HPDE6-E6E7 (cell line): ENCODE measurements at regions not wholly inside any gene's neighbourhood (a gene's known extent, or its start where the extent isn't known, plus 50 kb on each side); places are given as distances from the start of the nearest gene placed in this dataset.
"Not testable (repeated sequence)": the region's sequence is repeated elsewhere in the genome, so short reads cannot be mapped to it uniquely, and the experiment has no call there.

ENCODE experiments used
- DNase-seq: peaks from one replicate; pipeline ENCODE4 v3.0.0; 2011; ENCODE audit warnings: missing footprints; ENCODE audit errors: extremely low spot score

- no peak for DNase-seq
These were observed 98.3 kb downstream of the BACH1 start for GRCh38 chr21:29396951-29397455.

- no peak for DNase-seq
These were observed 104.6 kb downstream of the BACH1 start for GRCh38 chr21:29403301-29403700.

- no peak for DNase-seq
These were observed 105.3 kb downstream of the BACH1 start for GRCh38 chr21:29403922-29404538.

- no peak for DNase-seq
These were observed 106.9 kb downstream of the BACH1 start for GRCh38 chr21:29405503-29406122.

- no peak for DNase-seq
These were observed 107.7 kb downstream of the BACH1 start for GRCh38 chr21:29406385-29406784.

GRCh38 chr21:29407571-29407970 lies 108.8 kb downstream of the BACH1 start:
- no peak for DNase-seq

GRCh38 chr21:29413683-29414082 lies 115.0 kb downstream of the BACH1 start:
- DNase-seq, result peak; percentile 22

GRCh38 chr21:29416268-29416667 lies 117.5 kb downstream of the BACH1 start:
- no peak for DNase-seq

- no peak for DNase-seq
These were observed 120.1 kb downstream of the BACH1 start for GRCh38 chr21:29418813-29419212.

- DNase-seq, result no peak
These were observed 120.7 kb downstream of the BACH1 start for GRCh38 chr21:29419422-29419821.

- no peak for DNase-seq
These were observed 124.6 kb downstream of the BACH1 start for GRCh38 chr21:29423099-29423870.

- no peak for DNase-seq
These were observed 126.0 kb downstream of the BACH1 start for GRCh38 chr21:29424728-29425127.

GRCh38 chr21:29429218-29429617 lies 130.5 kb downstream of the BACH1 start:
- DNase-seq, result no peak

- DNase-seq, result no peak
These were observed 131.3 kb downstream of the BACH1 start for GRCh38 chr21:29430030-29430429.

- DNase-seq, result no peak
These were observed 131.9 kb downstream of the BACH1 start for GRCh38 chr21:29430576-29430975.

- no peak for DNase-seq
These were observed 132.5 kb downstream of the BACH1 start for GRCh38 chr21:29431178-29431577.

GRCh38 chr21:29431680-29432079 lies 133.0 kb downstream of the BACH1 start:
- no peak for DNase-seq

GRCh38 chr21:29433366-29434059 lies 134.8 kb downstream of the BACH1 start:
- DNase-seq, result no peak

GRCh38 chr21:29434081-29434480 lies 135.4 kb downstream of the BACH1 start:
- no peak for DNase-seq

- not testable (repeated sequence) for DNase-seq
These were observed 136.3 kb downstream of the BACH1 start for GRCh38 chr21:29434982-29435381.

GRCh38 chr21:29436143-29436542 lies 137.4 kb downstream of the BACH1 start:
- DNase-seq, result no peak

- no peak for DNase-seq
These were observed 137.9 kb downstream of the BACH1 start for GRCh38 chr21:29436650-29437049.
